ENCODE measurements at regions not wholly inside any gene's neighbourhood (a gene's known extent, or its start where the extent isn't known, plus 50 kb on each side); places are given as distances from the start of the nearest gene placed in this dataset.

- no peaks in the 10 kb centered on the region for H3K9me3 ChIP-seq (replicated peaks; ENCODE audit: control insufficient read depth, low read depth, low read length)
- no peaks in the 10 kb centered on the region for H3K27me3 ChIP-seq (ENCODE audit: control insufficient read depth, insufficient read depth, low read length)
- H3K4me3 ChIP-seq (ENCODE audit: low read length), result no peak overlapping the region
- peak overlapping the region; percentile 65 for H3K27ac ChIP-seq (ENCODE audit: low read length)
- no peaks in the 10 kb centered on the region for H3K36me3 ChIP-seq (ENCODE audit: control insufficient read depth, insufficient read depth, low read length)
- WGBS (ENCODE audit: insufficient coverage), result no CpG with 5 or more reads among the region's 1 CpG
- peaks cover 9% of the 10 kb centered on the region for H3K4me1 ChIP-seq (ENCODE audit: control insufficient read depth, insufficient read depth, low read length)
- DNase-seq, result no peak
These were observed 683.2 kb upstream of the ID4 start for GRCh38 chr6:19153981-19154295.

GRCh38 chr6:19156443-19156842 lies 680.7 kb upstream of the ID4 start:
- Histone ChIP-seq H3K9me3 (replicated peaks; ENCODE audit: control insufficient read depth, low read depth, low read length) (no peaks in the 10 kb centered on the region), H3K27ac (ENCODE audit: low read length) (no peak overlapping the region), H3K27me3 (ENCODE audit: control insufficient read depth, insufficient read depth, low read length) (no peaks in the 10 kb centered on the region), H3K4me3 (ENCODE audit: low read length) (no peak overlapping the region), H3K36me3 (ENCODE audit: control insufficient read depth, insufficient read depth, low read length) (no peaks in the 10 kb centered on the region), H3K4me1 (ENCODE audit: control insufficient read depth, insufficient read depth, low read length) (peaks cover 9% of the 10 kb centered on the region)
- no peak for DNase-seq
- no CpG with 5 or more reads among the region's 2 CpGs for WGBS (ENCODE audit: insufficient coverage)

- H3K4me3 ChIP-seq (ENCODE audit: low read length), result no peak overlapping the region
- peaks cover 9% of the 10 kb centered on the region for H3K4me1 ChIP-seq (ENCODE audit: control insufficient read depth, insufficient read depth, low read length)
- no peaks in the 10 kb centered on the region for H3K36me3 ChIP-seq (ENCODE audit: control insufficient read depth, insufficient read depth, low read length)
- H3K27me3 ChIP-seq (ENCODE audit: control insufficient read depth, insufficient read depth, low read length), result no peaks in the 10 kb centered on the region
- H3K27ac ChIP-seq (ENCODE audit: low read length), result no peak overlapping the region
- DNase-seq, result no peak
- H3K9me3 ChIP-seq (replicated peaks; ENCODE audit: control insufficient read depth, low read depth, low read length), result no peaks in the 10 kb centered on the region
These were observed 679.7 kb upstream of the ID4 start for GRCh38 chr6:19157486-19157885.

- WGBS (ENCODE audit: insufficient coverage), result no CpG with 5 or more reads among the region's 1 CpG
- peaks cover 5% of the 10 kb centered on the region for H3K4me1 ChIP-seq (ENCODE audit: control insufficient read depth, insufficient read depth, low read length)
- DNase-seq, result no peak
- no peaks in the 10 kb centered on the region for H3K36me3 ChIP-seq (ENCODE audit: control insufficient read depth, insufficient read depth, low read length)
- H3K27me3 ChIP-seq (ENCODE audit: control insufficient read depth, insufficient read depth, low read length), result no peaks in the 10 kb centered on the region
- H3K4me3 ChIP-seq (ENCODE audit: low read length), result no peak overlapping the region
- H3K9me3 ChIP-seq (replicated peaks; ENCODE audit: control insufficient read depth, low read depth, low read length), result no peaks in the 10 kb centered on the region
- no peak overlapping the region for H3K27ac ChIP-seq (ENCODE audit: low read length)
These were observed 678.6 kb upstream of the ID4 start for GRCh38 chr6:19158586-19158985.

GRCh38 chr6:19159089-19159488 lies 678.1 kb upstream of the ID4 start:
- H3K27me3 ChIP-seq (ENCODE audit: control insufficient read depth, insufficient read depth, low read length), result no peaks in the 10 kb centered on the region
- H3K4me3 ChIP-seq (ENCODE audit: low read length), result no peak overlapping the region
- H3K36me3 ChIP-seq (ENCODE audit: control insufficient read depth, insufficient read depth, low read length), result no peaks in the 10 kb centered on the region
- no CpG with 5 or more reads among the region's 1 CpG for WGBS (ENCODE audit: insufficient coverage)
- peak; percentile 26 for DNase-seq
- H3K9me3 ChIP-seq (replicated peaks; ENCODE audit: control insufficient read depth, low read depth, low read length), result no peaks in the 10 kb centered on the region
- H3K27ac ChIP-seq (ENCODE audit: low read length), result no peak overlapping the region
- peaks cover under 1% of the 10 kb centered on the region for H3K4me1 ChIP-seq (ENCODE audit: control insufficient read depth, insufficient read depth, low read length)

- H3K9me3 ChIP-seq (replicated peaks; ENCODE audit: control insufficient read depth, low read depth, low read length), result no peaks in the 10 kb centered on the region
- no peaks in the 10 kb centered on the region for H3K36me3 ChIP-seq (ENCODE audit: control insufficient read depth, insufficient read depth, low read length)
- WGBS (ENCODE audit: insufficient coverage), result no CpG with 5 or more reads among the region's 2 CpGs
- no peaks in the 10 kb centered on the region for H3K27me3 ChIP-seq (ENCODE audit: control insufficient read depth, insufficient read depth, low read length)
- DNase-seq, result no peak
- no peak overlapping the region for H3K27ac ChIP-seq (ENCODE audit: low read length)
- H3K4me3 ChIP-seq (ENCODE audit: low read length), result no peak overlapping the region
- H3K4me1 ChIP-seq (ENCODE audit: control insufficient read depth, insufficient read depth, low read length), result no peaks in the 10 kb centered on the region
These were observed 677.6 kb upstream of the ID4 start for GRCh38 chr6:19159561-19159960.

- Histone ChIP-seq H3K27ac (ENCODE audit: low read length) (no peak overlapping the region), H3K27me3 (ENCODE audit: control insufficient read depth, insufficient read depth, low read length) (no peaks in the 10 kb centered on the region), H3K4me1 (ENCODE audit: control insufficient read depth, insufficient read depth, low read length) (no peaks in the 10 kb centered on the region), H3K4me3 (ENCODE audit: low read length) (no peak overlapping the region), H3K9me3 (replicated peaks; ENCODE audit: control insufficient read depth, low read depth, low read length) (no peaks in the 10 kb centered on the region), H3K36me3 (ENCODE audit: control insufficient read depth, insufficient read depth, low read length) (no peaks in the 10 kb centered on the region)
- peak; percentile 31 for DNase-seq
- no CpG with 5 or more reads among the region's 2 CpGs for WGBS (ENCODE audit: insufficient coverage)
These were observed 677.0 kb upstream of the ID4 start for GRCh38 chr6:19160081-19160730.

- no peaks in the 10 kb centered on the region for H3K9me3 ChIP-seq (replicated peaks; ENCODE audit: control insufficient read depth, low read depth, low read length)
- no peak overlapping the region for H3K4me3 ChIP-seq (ENCODE audit: low read length)
- H3K27me3 ChIP-seq (ENCODE audit: control insufficient read depth, insufficient read depth, low read length), result no peaks in the 10 kb centered on the region
- no peaks in the 10 kb centered on the region for H3K36me3 ChIP-seq (ENCODE audit: control insufficient read depth, insufficient read depth, low read length)
- no peaks in the 10 kb centered on the region for H3K4me1 ChIP-seq (ENCODE audit: control insufficient read depth, insufficient read depth, low read length)
- H3K27ac ChIP-seq (ENCODE audit: low read length), result no peak overlapping the region
- 33% methylated on average over 2 of the region's 2 CpGs for WGBS (ENCODE audit: insufficient coverage)
- no peak for DNase-seq
These were observed 669.9 kb upstream of the ID4 start for GRCh38 chr6:19167251-19167650.

GRCh38 chr6:19169366-19169765 lies 667.8 kb upstream of the ID4 start:
- Histone ChIP-seq H3K4me1 (ENCODE audit: control insufficient read depth, insufficient read depth, low read length) (no peaks in the 10 kb centered on the region), H3K9me3 (replicated peaks; ENCODE audit: control insufficient read depth, low read depth, low read length) (no peaks in the 10 kb centered on the region), H3K36me3 (ENCODE audit: control insufficient read depth, insufficient read depth, low read length) (no peaks in the 10 kb centered on the region), H3K27ac (ENCODE audit: low read length) (no peak overlapping the region), H3K4me3 (ENCODE audit: low read length) (no peak overlapping the region), H3K27me3 (ENCODE audit: control insufficient read depth, insufficient read depth, low read length) (no peaks in the 10 kb centered on the region)
- 100% methylated on average over 1 of the region's 5 CpGs for WGBS (ENCODE audit: insufficient coverage)
- DNase-seq, result no peak

GRCh38 chr6:19175023-19175422 lies 662.1 kb upstream of the ID4 start:
- no CpG with 5 or more reads among the region's 3 CpGs for WGBS (ENCODE audit: insufficient coverage)
- no peaks in the 10 kb centered on the region for H3K27me3 ChIP-seq (ENCODE audit: control insufficient read depth, insufficient read depth, low read length)
- peaks cover 2% of the 10 kb centered on the region for H3K4me1 ChIP-seq (ENCODE audit: control insufficient read depth, insufficient read depth, low read length)
- no peak overlapping the region for H3K4me3 ChIP-seq (ENCODE audit: low read length)
- no peaks in the 10 kb centered on the region for H3K36me3 ChIP-seq (ENCODE audit: control insufficient read depth, insufficient read depth, low read length)
- no peak overlapping the region for H3K27ac ChIP-seq (ENCODE audit: low read length)
- peak; percentile 82 for DNase-seq
- peaks cover 9% of the 10 kb centered on the region for H3K9me3 ChIP-seq (replicated peaks; ENCODE audit: control insufficient read depth, low read depth, low read length)
